ENCODE measurements at regions not wholly inside any gene's neighbourhood (a gene's known extent, or its start where the extent isn't known, plus 50 kb on each side); places are given as distances from the start of the nearest gene placed in this dataset.
A peak's percentile ranks its signal among the peaks of the same experiment; 100 is the strongest.

DNA sequence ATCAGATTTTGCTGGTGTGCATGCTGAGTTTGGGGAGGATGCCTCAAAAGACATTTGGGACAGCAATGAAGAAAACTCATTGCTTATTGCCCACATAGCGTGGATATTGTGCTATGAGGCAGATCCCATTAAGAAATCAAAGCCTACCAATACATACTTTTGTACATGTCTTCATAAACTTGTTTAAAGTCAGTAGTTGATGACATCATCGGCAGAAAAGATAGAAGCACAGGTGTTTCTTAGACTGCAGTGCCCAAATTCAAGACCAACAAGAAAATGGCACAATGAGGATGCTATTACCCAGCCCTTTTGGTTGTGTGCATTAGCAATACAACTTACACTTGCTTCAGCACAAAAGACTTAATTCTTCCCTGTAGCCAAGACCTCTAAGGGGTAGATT lies 428.7 kb upstream of the RARB start:
- H3K4me3 ChIP-seq (ENCODE audit: low read depth, low read length) = no peak overlapping the region
- TF ChIP-seq, protein P1, sequence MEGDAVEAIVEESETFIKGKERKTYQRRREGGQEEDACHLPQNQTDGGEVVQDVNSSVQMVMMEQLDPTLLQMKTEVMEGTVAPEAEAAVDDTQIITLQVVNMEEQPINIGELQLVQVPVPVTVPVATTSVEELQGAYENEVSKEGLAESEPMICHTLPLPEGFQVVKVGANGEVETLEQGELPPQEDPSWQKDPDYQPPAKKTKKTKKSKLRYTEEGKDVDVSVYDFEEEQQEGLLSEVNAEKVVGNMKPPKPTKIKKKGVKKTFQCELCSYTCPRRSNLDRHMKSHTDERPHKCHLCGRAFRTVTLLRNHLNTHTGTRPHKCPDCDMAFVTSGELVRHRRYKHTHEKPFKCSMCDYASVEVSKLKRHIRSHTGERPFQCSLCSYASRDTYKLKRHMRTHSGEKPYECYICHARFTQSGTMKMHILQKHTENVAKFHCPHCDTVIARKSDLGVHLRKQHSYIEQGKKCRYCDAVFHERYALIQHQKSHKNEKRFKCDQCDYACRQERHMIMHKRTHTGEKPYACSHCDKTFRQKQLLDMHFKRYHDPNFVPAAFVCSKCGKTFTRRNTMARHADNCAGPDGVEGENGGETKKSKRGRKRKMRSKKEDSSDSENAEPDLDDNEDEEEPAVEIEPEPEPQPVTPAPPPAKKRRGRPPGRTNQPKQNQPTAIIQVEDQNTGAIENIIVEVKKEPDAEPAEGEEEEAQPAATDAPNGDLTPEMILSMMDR (IDR thresholded peaks at IDR 0.05; ENCODE audit: low read depth, low read length, missing control alignments) = no peak
- in situ Hi-C loops (cut with HindIII; ENCODE audit: low sequenced_read_pairs) = loop anchor here (5.0 to 25.0 kb wide), 2 partner anchors 38 to 588 kb away; no protein-coding TSS in a partner anchor
- no peak for DNase-seq (ENCODE audit: low read depth)

DNA sequence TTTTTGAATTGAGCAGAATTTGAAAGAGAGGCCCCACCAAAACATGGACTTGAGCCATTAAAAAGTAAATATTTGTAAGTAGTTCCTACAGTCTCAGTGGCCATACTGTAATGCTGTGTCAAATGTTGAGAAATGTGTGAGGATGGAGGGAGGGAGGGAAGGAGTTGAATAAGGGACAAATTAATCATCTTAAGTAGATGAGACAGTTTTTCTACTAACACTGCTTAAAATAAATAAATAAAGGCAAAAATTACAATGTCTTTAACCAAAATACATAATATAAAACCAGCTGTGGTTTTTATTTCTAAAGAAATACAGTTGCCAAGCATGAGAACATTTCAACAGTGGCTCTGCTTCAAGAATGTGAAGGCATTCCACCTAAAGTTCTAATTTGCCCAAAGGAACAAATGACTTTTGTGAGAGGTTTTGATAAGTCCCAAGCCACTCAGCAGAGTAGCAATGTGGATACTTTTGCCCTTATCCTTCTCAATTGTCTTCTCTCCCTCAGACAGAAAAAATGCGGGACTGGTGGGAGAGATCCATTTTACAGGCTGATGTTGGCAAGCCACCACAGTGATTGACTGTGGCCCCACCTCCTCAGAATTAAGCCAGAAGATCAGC lies 427.0 kb upstream of the RARB start:
- TF ChIP-seq, protein P1 (IDR thresholded peaks at IDR 0.05; ENCODE audit: low read depth, low read length, missing control alignments) = no peak
- H3K4me3 ChIP-seq (ENCODE audit: low read depth, low read length) = no peak overlapping the region
- peak; percentile 53 for DNase-seq (ENCODE audit: low read depth)
- in situ Hi-C loops (cut with HindIII; ENCODE audit: low sequenced_read_pairs) = no loop called here

DNA sequence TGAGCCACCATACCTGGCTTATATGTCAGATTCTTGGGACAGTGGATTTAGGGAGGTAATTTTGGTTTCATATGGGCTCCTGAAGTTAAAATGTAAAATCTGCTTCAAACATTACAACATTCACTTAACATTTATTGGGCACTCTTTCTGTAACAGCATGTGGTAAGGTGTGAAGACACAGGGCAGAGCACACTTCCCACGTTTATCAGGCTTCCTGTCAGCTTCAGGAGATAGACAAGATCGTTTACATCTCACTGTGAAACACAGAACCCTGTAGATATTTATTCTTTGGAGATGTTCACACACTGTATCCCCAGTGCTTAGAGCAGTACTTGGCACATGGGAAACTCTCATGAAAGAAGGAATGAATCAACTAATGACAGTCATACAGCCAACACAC lies 426.0 kb upstream of the RARB start:
- no peak for DNase-seq (ENCODE audit: low read depth)
- TF ChIP-seq, protein P1 (IDR thresholded peaks at IDR 0.05; ENCODE audit: low read depth, low read length, missing control alignments) = no peak
- no peak overlapping the region for H3K4me3 ChIP-seq (ENCODE audit: low read depth, low read length)
- in situ Hi-C loops (cut with HindIII; ENCODE audit: low sequenced_read_pairs) = no loop called here

DNA sequence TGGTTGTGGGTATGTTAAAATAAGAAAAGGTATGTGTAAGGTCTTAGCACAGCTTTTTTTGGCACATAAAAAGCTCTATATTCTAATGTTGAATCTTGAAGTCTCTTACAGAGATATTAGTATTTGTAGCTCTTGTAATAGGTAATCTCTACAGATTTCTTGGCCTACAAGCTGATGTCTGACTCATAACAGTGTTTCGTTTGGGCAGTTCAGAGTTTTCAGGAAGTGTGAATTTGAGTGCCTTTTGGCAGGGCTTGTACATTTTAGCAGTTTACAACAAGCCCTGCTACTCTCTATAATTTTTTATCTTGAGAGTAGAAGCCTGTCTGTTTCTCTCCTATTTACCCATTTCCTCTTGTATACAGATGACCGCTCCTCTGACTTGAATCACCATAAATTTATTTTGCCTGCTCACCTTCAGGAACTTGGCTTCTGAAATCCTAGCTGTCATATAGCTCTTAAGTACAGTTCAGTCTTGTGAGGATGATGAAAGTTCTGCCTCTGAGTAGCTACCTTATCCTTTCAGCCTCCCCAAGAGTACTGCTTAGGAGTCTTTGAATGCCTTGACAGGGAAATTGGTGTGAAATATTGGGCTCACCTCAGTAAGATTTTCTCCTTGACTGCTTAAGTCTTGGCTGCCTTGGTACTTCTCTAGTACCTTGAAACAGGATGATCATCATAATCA lies 419.9 kb upstream of the RARB start:
- in situ Hi-C loops (cut with HindIII; ENCODE audit: low sequenced_read_pairs) = no loop called here
- TF ChIP-seq, protein P1 (IDR thresholded peaks at IDR 0.05; ENCODE audit: low read depth, low read length, missing control alignments) = no peak
- DNase-seq (ENCODE audit: low read depth) = peak; percentile 35
- no peak overlapping the region for H3K4me3 ChIP-seq (ENCODE audit: low read depth, low read length)

DNA sequence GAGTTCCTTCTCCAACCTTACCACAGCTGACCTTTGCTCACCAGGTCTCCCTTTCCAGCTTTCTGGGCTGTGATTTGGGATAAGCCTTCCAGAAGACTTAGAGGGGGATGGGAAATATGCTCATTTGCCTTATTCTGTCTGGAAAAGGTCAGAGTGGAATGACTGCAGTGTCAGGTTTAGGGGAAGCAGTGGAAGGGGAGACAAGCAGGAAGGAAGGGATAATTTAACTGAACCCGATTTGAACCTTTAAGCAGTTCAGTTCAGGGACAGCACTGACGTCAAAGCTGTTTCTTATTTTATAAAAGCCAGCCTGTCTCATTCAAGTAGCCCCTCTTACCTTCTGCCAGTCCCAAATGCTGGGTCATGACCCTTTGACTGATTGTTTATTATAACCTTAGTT lies 418.4 kb upstream of the RARB start:
- no peak overlapping the region for H3K4me3 ChIP-seq (ENCODE audit: low read depth, low read length)
- in situ Hi-C loops (cut with HindIII; ENCODE audit: low sequenced_read_pairs) = no loop called here
- DNase-seq (ENCODE audit: low read depth) = no peak
- TF ChIP-seq, protein P1 (IDR thresholded peaks at IDR 0.05; ENCODE audit: low read depth, low read length, missing control alignments) = no peak

DNA sequence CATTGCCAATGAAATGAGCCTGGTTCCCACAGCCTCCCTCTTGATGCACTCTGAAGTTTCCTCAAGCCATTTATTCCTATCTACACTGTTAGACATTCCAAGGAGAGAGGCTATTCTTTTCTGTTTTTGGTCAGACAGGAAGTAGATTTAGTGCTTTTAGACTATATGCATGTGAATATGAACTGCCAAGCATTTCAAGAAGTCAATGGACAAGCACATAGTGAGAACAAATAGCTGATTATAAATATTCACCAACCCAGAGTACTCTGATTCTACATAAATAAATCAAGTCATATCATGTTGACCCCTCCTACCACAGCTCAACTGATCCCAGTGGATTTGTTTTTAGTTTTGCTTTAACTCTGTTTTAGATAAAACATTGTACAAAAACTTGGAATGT lies 412.5 kb upstream of the RARB start:
- TF ChIP-seq, protein P1 (IDR thresholded peaks at IDR 0.05; ENCODE audit: low read depth, low read length, missing control alignments) = no peak
- DNase-seq (ENCODE audit: low read depth) = no peak
- in situ Hi-C loops (cut with HindIII; ENCODE audit: low sequenced_read_pairs) = no loop called here

More for the DNA sequence above, 412.5 kb upstream of the RARB start:
- no peak overlapping the region for H3K4me3 ChIP-seq (ENCODE audit: low read depth, low read length)

Measured in astrocyte of the cerebellum (primary cell).